ENCODE measurements at regions not wholly inside any gene's neighbourhood (a gene's known extent, or its start where the extent isn't known, plus 50 kb on each side); places are given as distances from the start of the nearest gene placed in this dataset.

GRCh38 chr10:33550811-33551210, 216.3 kb upstream of the NRP1 start:
- Histone ChIP-seq H3K4me3 (ENCODE audit: low read length, poor library complexity, severe bottlenecking) (no peak overlapping the region), H3K9me2 (replicated peaks; ENCODE audit: low read depth, low read length) (no peaks in the 10 kb centered on the region), H3K4me2 (ENCODE audit: low read depth, low read length, poor library complexity, severe bottlenecking) (no peak overlapping the region), H3K4me1 (ENCODE audit: insufficient read depth, low read length, poor library complexity, severe bottlenecking) (no peaks in the 10 kb centered on the region), H3K79me2 (ENCODE audit: insufficient read depth, low read length) (no peaks in the 10 kb centered on the region), H4K20me1 (ENCODE audit: insufficient read depth, low read length, poor library complexity, severe bottlenecking) (no peaks in the 10 kb centered on the region), H3K36me3 (ENCODE audit: insufficient read depth, low read length) (no peaks in the 10 kb centered on the region), H2AFZ (ENCODE audit: low read length) (no peak overlapping the region), H3K27me3 (ENCODE audit: insufficient read depth, low read length, poor library complexity, severe bottlenecking) (peaks cover 19% of the 10 kb centered on the region), H3F3A (ENCODE audit: low read depth) (no peaks in the 10 kb centered on the region), H3K9me3 (ENCODE audit: insufficient read depth, low read depth, low read length) (no peaks in the 10 kb centered on the region), H3K9ac (ENCODE audit: low read depth, low read length, poor library complexity, severe bottlenecking) (no peak overlapping the region)
- no peak for TF ChIP-seq EZH2phosphoT487 (IDR thresholded peaks at IDR 0.05; ENCODE audit: borderline replicate concordance)
- TF ChIP-seq, protein P1, sequence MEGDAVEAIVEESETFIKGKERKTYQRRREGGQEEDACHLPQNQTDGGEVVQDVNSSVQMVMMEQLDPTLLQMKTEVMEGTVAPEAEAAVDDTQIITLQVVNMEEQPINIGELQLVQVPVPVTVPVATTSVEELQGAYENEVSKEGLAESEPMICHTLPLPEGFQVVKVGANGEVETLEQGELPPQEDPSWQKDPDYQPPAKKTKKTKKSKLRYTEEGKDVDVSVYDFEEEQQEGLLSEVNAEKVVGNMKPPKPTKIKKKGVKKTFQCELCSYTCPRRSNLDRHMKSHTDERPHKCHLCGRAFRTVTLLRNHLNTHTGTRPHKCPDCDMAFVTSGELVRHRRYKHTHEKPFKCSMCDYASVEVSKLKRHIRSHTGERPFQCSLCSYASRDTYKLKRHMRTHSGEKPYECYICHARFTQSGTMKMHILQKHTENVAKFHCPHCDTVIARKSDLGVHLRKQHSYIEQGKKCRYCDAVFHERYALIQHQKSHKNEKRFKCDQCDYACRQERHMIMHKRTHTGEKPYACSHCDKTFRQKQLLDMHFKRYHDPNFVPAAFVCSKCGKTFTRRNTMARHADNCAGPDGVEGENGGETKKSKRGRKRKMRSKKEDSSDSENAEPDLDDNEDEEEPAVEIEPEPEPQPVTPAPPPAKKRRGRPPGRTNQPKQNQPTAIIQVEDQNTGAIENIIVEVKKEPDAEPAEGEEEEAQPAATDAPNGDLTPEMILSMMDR (conservative IDR thresholded peaks at IDR 0.05; ENCODE audit: low read length): no peak

DNA sequence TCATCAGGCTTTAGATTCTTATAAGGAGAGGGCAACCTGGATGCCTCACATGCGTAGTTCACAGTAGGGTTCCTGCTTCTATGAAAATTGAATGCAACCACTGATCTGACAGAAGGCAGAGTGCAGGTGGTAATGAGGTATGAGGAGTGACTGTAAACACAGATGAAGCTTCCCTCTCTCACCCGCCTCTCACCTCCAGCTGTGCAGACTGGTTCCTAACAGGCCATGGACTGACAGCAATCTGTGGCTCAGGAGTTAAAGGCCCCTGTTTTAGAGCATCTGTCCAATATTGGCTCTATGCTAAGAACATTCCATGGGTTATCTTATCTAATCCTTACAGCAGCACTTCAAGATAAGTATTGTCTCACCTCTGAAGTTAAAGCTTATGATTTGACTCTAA, 213.5 kb upstream of the NRP1 start:
- H3K9me3 ChIP-seq (ENCODE audit: insufficient read depth, low read depth, low read length): no peaks in the 10 kb centered on the region
- H3K9me2 ChIP-seq (replicated peaks; ENCODE audit: low read depth, low read length): no peaks in the 10 kb centered on the region
- H4K20me1 ChIP-seq (ENCODE audit: insufficient read depth, low read length, poor library complexity, severe bottlenecking): no peaks in the 10 kb centered on the region
- no peaks in the 10 kb centered on the region for H3K36me3 ChIP-seq (ENCODE audit: insufficient read depth, low read length)
- H3K4me1 ChIP-seq (ENCODE audit: insufficient read depth, low read length, poor library complexity, severe bottlenecking): no peaks in the 10 kb centered on the region
- H3K27me3 ChIP-seq (ENCODE audit: insufficient read depth, low read length, poor library complexity, severe bottlenecking): peaks cover 16% of the 10 kb centered on the region
- TF ChIP-seq EZH2phosphoT487 (IDR thresholded peaks at IDR 0.05; ENCODE audit: borderline replicate concordance): no peak
- TF ChIP-seq, protein P1 (conservative IDR thresholded peaks at IDR 0.05; ENCODE audit: low read length): no peak
- no peak overlapping the region for H3K4me3 ChIP-seq (ENCODE audit: low read length, poor library complexity, severe bottlenecking)
- no peak overlapping the region for H3K4me2 ChIP-seq (ENCODE audit: low read depth, low read length, poor library complexity, severe bottlenecking)
- no peak overlapping the region for H3K9ac ChIP-seq (ENCODE audit: low read depth, low read length, poor library complexity, severe bottlenecking)
- no peaks in the 10 kb centered on the region for H3K79me2 ChIP-seq (ENCODE audit: insufficient read depth, low read length)
- H3F3A ChIP-seq (ENCODE audit: low read depth): no peaks in the 10 kb centered on the region
- no peak overlapping the region for H2AFZ ChIP-seq (ENCODE audit: low read length)

DNA sequence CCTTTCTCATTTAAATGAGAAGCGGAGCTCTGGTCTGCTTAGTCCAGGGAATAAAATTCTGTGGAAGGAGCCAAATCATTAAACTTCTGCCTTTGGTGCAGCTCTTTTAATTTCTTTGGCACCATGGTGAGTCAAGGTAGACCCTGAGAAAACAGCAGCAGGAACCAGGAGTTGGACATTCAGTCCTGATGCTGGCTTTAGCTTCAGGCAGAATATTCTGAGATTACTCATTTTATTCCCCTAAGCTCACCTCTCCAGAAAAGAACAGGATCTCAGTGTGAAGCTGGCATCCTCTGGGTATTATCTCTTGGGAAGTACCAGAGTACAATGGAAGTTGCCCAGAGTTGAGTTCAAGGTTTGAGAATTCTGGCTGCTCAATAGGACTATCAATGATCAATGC, 211.6 kb upstream of the NRP1 start:
- Histone ChIP-seq H2AFZ (ENCODE audit: low read length) (no peak overlapping the region), H3K9me3 (ENCODE audit: insufficient read depth, low read depth, low read length) (no peaks in the 10 kb centered on the region), H3K4me2 (ENCODE audit: low read depth, low read length, poor library complexity, severe bottlenecking) (no peak overlapping the region), H3F3A (ENCODE audit: low read depth) (no peaks in the 10 kb centered on the region), H3K27me3 (ENCODE audit: insufficient read depth, low read length, poor library complexity, severe bottlenecking) (peaks cover 20% of the 10 kb centered on the region), H3K9ac (ENCODE audit: low read depth, low read length, poor library complexity, severe bottlenecking) (no peak overlapping the region), H3K4me3 (ENCODE audit: low read length, poor library complexity, severe bottlenecking) (no peak overlapping the region), H4K20me1 (ENCODE audit: insufficient read depth, low read length, poor library complexity, severe bottlenecking) (no peaks in the 10 kb centered on the region), H3K79me2 (ENCODE audit: insufficient read depth, low read length) (no peaks in the 10 kb centered on the region), H3K9me2 (replicated peaks; ENCODE audit: low read depth, low read length) (no peaks in the 10 kb centered on the region), H3K4me1 (ENCODE audit: insufficient read depth, low read length, poor library complexity, severe bottlenecking) (no peaks in the 10 kb centered on the region), H3K36me3 (ENCODE audit: insufficient read depth, low read length) (no peaks in the 10 kb centered on the region)
- no peak for TF ChIP-seq EZH2phosphoT487 (IDR thresholded peaks at IDR 0.05; ENCODE audit: borderline replicate concordance)
- TF ChIP-seq, protein P1 (conservative IDR thresholded peaks at IDR 0.05; ENCODE audit: low read length): no peak
